ENCODE measurements at regions not wholly inside any gene's neighbourhood (a gene's known extent, or its start where the extent isn't known, plus 50 kb on each side); places are given as distances from the start of the nearest gene placed in this dataset.
"Not testable (repeated sequence)": the region's sequence is repeated elsewhere in the genome, so short reads cannot be mapped to it uniquely, and the experiment has no call there.

DNA sequence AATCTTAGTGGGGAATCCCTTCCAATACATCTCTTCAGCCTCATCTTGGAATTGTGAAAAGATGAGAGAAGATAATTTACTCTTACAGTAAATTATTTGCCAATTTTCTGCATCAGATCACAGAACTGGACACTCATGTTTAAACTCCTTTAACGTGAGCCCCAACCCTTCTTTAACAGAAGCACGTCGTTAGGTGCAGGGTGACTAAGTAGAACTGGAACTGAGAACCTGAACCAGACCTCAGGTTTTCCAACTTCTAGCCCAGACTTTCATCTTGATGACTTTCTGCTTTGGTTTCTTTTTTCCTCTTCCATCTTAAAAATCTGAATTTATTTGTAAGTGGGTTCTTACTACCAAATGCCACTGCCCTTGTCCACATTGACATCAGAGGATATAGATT lies 57.2 kb upstream of the LYZL2 start:
- H3K4me3 ChIP-seq (replicated peaks; ENCODE audit: insufficient read depth, low read length): no peak overlapping the region
- no peak for TF ChIP-seq POLR2AphosphoS5 (IDR thresholded peaks at IDR 0.05; ENCODE audit: low read depth)
- no peak overlapping the region for H3K27ac ChIP-seq (replicated peaks)
- DNase-seq (ENCODE audit: low read depth in 1 of 2, low spot score in 1 of 2): no peak
- H3K27me3 ChIP-seq (ENCODE audit: insufficient read depth, poor library complexity, severe bottlenecking): peaks cover under 1% of the 10 kb centered on the region

DNA sequence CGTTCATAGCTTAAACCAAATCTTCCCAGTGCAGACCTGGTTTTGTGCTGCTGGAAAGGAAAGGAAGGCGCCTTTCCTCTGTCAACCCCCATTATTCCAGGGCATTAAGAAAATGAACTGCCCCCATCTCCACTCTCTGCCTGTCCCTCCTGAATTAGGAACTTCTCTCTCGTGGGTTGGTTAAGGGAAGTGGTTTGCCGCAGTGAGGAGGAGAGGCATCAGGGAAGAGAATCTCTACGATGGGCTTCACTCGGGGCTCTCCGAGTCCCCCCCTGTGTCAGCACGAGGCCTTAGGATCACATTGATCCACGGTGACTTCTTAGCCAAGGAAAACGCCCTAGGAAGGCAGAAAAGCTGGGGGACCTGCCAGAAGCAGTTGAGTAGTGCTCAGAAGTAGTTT lies 53.9 kb upstream of the LYZL2 start:
- peak in 1 of 2 experiments; percentile 20 for DNase-seq (ENCODE audit: low read depth in 1 of 2, low spot score in 1 of 2)
- H3K27ac ChIP-seq (replicated peaks): no peak overlapping the region

DNA sequence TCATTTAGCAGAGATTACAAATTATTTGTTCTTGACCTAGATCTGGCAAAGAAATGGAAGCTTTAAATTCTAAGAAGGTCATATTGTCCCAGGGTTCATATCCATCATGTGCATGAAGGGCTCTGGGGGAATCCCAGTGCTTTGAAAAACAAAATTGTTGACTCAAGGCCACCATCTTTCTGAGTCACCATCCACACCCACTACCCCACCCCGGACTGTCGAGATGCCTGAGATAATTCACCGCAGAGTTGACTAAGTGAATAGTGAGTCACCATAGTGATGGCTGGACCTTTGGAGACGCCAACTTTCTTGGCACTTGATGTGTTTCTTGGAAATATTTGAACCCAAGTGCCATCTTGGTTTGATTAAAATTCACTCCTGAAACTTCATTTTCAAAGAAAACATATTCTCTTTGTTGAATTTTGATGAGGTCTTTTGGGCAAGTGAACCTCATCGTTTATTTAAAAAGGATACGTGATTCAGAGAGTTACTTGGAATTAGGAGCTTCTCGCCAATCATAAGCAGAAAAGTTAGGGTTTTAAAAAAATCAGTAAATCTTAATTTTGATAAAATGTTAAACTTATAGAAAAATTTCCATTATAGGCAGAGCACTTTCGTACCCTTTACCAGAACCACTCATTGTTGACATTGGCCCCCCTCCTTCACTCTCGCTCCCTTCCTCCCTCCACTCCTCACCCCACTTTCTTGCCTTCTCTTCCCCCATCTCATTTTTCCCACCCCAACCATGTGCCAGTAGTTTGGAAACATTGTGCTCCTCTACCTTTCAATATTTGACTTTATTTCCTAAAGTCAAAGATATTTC lies 53.0 kb upstream of the LYZL2 start:
- H3K4me3 ChIP-seq (replicated peaks; ENCODE audit: insufficient read depth, low read length); DNase-seq (ENCODE audit: low read depth in 1 of 2, low spot score in 1 of 2); H3K27ac ChIP-seq (replicated peaks); H3K27me3 ChIP-seq (ENCODE audit: insufficient read depth, poor library complexity, severe bottlenecking): not testable (repeated sequence)

More for the DNA sequence above, 53.9 kb upstream of the LYZL2 start:
- peaks cover 6% of the 10 kb centered on the region for H3K27me3 ChIP-seq (ENCODE audit: insufficient read depth, poor library complexity, severe bottlenecking)
- TF ChIP-seq POLR2AphosphoS5 (IDR thresholded peaks at IDR 0.05; ENCODE audit: low read depth) (no peak), SPI1 (IDR thresholded peaks at IDR 0.05; ENCODE audit: borderline replicate concordance, low read depth) (peak; percentile 68; the same call in 1 of the 2 replicates)
- no peak overlapping the region for H3K4me3 ChIP-seq (replicated peaks; ENCODE audit: insufficient read depth, low read length)

DNA sequence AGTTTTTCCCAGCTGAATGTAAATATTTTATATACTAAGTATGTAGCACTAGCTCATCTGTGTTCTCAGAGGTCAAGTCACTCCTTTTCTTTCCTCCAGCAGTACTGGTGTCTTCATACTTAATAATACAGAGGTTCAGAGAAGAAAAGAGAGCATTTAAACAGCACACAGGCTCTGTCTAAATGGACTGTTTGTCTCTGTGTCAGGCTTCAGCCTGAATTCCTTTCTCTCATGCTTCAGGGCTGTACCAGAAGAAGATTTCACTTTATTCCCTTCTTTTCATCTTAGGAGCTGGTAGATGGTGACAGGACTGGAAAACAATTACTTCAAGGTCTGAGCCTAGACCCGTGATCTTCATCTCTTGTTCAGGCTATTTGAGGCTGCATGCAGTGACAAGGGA lies 51.4 kb upstream of the LYZL2 start:
- no peak for DNase-seq (ENCODE audit: low read depth in 1 of 2, low spot score in 1 of 2)
- Histone ChIP-seq H3K27me3 (ENCODE audit: insufficient read depth, poor library complexity, severe bottlenecking) (peaks cover 6% of the 10 kb centered on the region), H3K4me3 (replicated peaks; ENCODE audit: insufficient read depth, low read length) (no peak overlapping the region), H3K27ac (replicated peaks) (no peak overlapping the region)
- no peak for TF ChIP-seq SPI1 (IDR thresholded peaks at IDR 0.05; ENCODE audit: borderline replicate concordance, low read depth)
- no peak for TF ChIP-seq POLR2AphosphoS5 (IDR thresholded peaks at IDR 0.05; ENCODE audit: low read depth)
- TF ChIP-seq, protein P1, sequence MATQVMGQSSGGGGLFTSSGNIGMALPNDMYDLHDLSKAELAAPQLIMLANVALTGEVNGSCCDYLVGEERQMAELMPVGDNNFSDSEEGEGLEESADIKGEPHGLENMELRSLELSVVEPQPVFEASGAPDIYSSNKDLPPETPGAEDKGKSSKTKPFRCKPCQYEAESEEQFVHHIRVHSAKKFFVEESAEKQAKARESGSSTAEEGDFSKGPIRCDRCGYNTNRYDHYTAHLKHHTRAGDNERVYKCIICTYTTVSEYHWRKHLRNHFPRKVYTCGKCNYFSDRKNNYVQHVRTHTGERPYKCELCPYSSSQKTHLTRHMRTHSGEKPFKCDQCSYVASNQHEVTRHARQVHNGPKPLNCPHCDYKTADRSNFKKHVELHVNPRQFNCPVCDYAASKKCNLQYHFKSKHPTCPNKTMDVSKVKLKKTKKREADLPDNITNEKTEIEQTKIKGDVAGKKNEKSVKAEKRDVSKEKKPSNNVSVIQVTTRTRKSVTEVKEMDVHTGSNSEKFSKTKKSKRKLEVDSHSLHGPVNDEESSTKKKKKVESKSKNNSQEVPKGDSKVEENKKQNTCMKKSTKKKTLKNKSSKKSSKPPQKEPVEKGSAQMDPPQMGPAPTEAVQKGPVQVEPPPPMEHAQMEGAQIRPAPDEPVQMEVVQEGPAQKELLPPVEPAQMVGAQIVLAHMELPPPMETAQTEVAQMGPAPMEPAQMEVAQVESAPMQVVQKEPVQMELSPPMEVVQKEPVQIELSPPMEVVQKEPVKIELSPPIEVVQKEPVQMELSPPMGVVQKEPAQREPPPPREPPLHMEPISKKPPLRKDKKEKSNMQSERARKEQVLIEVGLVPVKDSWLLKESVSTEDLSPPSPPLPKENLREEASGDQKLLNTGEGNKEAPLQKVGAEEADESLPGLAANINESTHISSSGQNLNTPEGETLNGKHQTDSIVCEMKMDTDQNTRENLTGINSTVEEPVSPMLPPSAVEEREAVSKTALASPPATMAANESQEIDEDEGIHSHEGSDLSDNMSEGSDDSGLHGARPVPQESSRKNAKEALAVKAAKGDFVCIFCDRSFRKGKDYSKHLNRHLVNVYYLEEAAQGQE (IDR thresholded peaks at IDR 0.05; ENCODE audit: insufficient replicate concordance, low read depth): no peak
- TF ChIP-seq, protein P2, sequence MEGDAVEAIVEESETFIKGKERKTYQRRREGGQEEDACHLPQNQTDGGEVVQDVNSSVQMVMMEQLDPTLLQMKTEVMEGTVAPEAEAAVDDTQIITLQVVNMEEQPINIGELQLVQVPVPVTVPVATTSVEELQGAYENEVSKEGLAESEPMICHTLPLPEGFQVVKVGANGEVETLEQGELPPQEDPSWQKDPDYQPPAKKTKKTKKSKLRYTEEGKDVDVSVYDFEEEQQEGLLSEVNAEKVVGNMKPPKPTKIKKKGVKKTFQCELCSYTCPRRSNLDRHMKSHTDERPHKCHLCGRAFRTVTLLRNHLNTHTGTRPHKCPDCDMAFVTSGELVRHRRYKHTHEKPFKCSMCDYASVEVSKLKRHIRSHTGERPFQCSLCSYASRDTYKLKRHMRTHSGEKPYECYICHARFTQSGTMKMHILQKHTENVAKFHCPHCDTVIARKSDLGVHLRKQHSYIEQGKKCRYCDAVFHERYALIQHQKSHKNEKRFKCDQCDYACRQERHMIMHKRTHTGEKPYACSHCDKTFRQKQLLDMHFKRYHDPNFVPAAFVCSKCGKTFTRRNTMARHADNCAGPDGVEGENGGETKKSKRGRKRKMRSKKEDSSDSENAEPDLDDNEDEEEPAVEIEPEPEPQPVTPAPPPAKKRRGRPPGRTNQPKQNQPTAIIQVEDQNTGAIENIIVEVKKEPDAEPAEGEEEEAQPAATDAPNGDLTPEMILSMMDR (IDR thresholded peaks at IDR 0.05; ENCODE audit: insufficient read depth, low read length): no peak
- no peak for TF ChIP-seq GABPA (IDR thresholded peaks at IDR 0.05; ENCODE audit: low read depth)

Data from HL-60 (cell line).